Transverse colon (tissue), 4 donors: ENCODE measurements at regions not wholly inside any gene's neighbourhood (a gene's known extent, or its start where the extent isn't known, plus 50 kb on each side); places are given as distances from the start of the nearest gene placed in this dataset.

Experiments
- CTCF ChIP-seq, 5 experiments: fragments of 200-600 bp in 3 of 5; fragments of 450-650 bp in 2 of 5; sonication (generic) in 3 of 5; IDR thresholded peaks; 1 replicate in 2 of 5; 2 replicates in 3 of 5; pipeline ENCODE4 v1.5.1; 2016 to 2017; ENCODE audit warnings: antibody characterized with exemption in 5 of 5, inconsistent platforms in 3 of 5, mild to moderate bottlenecking in 2 of 5, moderate library complexity in 1 of 5
- EP300 ChIP-seq: sonication (generic); formaldehyde crosslinking; IDR thresholded peaks from one replicate; pipeline ENCODE4 v1.6.1; 2017; ENCODE audit warnings: antibody characterized with exemption, low read depth
- POLR2A ChIP-seq: fragments of 450-650 bp; IDR thresholded peaks from one replicate; pipeline ENCODE4 v1.6.1; 2016; ENCODE audit warnings: antibody characterized with exemption, mild to moderate bottlenecking, moderate library complexity
- POLR2AphosphoS5 ChIP-seq, 3 donors: sonication (generic); formaldehyde crosslinking; IDR thresholded peaks; one replicate each; pipeline ENCODE4 v1.6.1; 2016; ENCODE audit warnings: antibody characterized with exemption in 3 of 3

GRCh38 chr1:93764366-93764750 lies 82.7 kb upstream of the BCAR3 start:
- TF ChIP-seq CTCF (IDR thresholded peaks at IDR 0.05) (no peak), POLR2A (no peak), POLR2AphosphoS5 (IDR thresholded peaks at IDR 0.05) (no peak), EP300 (no peak)
